HUDEP-2 (cell line): ENCODE measurements at regions not wholly inside any gene's neighbourhood (a gene's known extent, or its start where the extent isn't known, plus 50 kb on each side); places are given as distances from the start of the nearest gene placed in this dataset.

ENCODE experiments used
- DNase-seq, 76 experiments: peaks; one replicate each; lab custom pipeline; 2025; ENCODE audit not compliant: unreplicated experiment in 76 of 76; lab: John Stamatoyannopoulos, UW

DNA sequence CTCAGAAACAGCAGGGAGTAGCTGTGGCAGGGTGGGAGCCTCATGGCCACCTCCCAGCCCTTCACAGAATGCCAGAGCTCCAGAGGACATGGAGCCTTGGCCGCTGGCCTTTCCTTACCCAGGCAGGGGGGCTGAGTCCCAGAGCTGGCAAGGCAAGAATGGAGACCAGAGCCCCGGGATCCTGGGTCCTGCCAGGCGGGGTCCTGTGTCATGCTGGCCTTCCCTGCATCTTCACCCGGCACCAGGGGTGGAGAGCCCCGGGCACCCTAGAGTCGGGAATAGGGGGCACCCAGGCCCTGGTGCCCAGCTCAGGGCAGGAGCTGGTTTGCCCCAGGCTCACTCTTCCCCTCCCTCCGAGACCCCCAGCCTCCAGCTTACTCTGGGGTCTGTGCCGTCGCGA, 519.9 kb downstream of the TBC1D22A start:
- no peak for DNase-seq

DNA sequence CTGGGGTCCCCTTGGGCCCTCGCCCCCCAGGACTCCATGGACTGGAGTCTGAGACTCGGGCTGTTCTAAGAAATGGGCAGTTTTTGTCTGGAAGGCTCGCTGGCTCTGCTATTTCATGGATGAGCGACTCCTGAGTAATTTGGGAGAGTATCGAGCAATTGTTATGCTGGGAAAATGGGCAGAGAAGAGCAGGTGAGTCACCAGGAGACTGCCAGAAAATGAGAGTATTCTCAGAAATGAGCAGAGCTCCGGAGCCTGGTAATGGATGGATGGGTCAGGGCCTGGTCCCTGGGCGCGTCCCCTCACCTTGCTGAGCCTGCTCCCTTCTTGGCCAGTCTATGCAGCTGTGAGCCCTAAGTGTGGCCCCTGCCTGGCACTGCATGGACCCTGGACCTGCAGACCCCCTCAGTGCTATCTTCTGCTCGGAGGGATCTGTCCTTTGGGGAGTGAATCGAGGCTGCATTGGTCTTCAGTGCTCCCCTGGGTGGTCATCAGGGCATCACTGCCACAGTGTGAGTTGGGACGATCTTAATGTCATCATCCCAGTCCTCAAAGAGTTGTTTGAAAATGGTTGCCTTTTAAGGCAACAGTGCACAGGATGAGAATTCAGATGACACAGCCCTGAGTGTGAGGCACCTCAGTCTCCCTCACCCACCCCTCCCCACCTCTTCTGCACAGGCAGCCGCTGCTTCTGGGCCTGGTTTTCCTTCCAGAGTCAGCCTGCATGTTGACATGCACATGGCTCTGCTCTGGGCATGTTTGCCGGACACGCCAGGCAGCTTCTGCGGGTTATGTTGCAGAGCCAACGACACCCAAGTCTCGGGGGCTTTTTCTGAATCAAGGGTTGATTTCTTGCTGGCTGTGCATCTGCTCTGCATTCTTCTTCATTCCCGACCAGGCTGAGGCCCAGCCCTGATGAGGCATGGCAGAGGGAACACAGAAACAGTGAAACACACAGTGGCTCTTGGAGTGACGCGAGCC, 519.0 kb downstream of the TBC1D22A start:
- no peak for DNase-seq

DNA sequence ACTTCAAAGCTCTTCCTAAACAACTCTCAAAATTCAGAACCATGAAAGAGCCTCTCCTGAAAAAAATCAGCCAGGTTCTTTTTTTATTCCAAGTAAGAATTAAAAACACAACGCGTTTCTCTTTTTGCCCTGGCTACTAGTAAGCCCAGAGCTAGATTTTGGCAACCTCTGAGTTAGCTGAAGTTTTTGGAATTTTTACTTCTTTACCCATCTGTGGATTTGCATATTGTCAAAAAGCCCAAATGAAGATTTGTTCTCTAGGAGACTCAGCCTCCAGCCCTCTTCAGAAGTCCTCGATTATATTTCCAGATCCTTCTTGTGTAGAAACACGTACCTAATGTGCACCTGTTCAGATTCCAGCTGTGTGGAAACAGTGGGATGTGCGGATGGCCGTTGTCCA, 517.9 kb downstream of the TBC1D22A start:
- DNase-seq: no peak

DNA sequence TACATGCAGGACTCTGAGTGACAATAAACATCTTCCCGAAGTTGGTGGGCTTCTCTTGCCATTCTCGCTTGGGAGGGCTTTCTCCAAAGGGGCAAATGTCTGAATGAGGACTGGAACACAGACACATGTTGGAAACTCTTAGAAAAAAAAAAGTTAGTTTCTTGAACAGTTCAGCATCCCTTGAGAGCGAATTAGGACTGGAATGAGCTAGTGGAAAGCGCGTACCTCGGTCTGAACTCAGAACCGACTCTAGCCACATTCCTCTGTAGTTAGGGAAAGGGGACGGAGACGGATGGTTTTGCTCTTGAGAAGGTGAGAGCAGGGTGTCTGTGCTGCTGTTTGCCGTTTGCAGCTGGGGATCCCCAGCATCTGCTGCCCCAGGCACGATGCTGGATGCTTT, 517.3 kb downstream of the TBC1D22A start:
- no peak for DNase-seq

DNA sequence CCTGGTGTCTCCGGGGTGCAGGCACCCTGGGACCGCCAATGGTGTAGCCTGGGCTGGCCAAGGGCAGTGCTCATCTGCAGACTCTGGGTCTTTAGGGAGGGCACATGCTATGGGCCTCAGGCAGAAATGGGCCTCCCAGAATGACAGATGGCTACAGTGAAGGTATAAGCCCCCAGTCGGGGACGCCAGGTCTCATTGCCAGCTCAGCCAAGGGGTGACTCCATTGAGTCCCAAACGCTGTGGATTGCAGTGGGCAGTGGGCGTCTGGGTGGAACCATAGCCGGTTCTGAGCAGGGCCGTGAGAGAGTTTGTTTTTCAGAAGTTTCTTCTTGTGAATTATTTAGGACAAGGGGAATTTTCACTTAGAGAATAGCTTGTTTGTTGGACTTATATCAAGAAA, 516.9 kb downstream of the TBC1D22A start:
- DNase-seq: no peak

DNA sequence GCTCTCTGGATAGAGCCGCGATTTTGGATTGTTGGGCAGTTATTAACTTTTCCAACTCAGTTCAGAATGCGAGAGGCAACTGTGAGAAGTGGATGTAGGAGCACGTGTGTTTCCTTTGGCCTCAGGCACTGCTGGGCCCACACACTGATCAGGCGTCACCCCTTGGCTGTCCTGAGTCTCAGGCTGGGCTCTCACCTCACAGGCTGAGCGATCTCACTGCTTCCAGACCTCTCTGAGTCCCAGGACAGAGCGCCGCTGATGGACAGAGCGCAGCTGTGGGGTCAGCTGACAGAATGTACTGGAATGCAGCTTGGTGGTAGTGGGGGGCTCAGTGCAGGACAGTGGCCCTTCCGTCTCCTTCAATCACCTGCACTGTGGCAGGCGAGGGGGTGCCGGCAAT, 516.2 kb downstream of the TBC1D22A start:
- no peak for DNase-seq

DNA sequence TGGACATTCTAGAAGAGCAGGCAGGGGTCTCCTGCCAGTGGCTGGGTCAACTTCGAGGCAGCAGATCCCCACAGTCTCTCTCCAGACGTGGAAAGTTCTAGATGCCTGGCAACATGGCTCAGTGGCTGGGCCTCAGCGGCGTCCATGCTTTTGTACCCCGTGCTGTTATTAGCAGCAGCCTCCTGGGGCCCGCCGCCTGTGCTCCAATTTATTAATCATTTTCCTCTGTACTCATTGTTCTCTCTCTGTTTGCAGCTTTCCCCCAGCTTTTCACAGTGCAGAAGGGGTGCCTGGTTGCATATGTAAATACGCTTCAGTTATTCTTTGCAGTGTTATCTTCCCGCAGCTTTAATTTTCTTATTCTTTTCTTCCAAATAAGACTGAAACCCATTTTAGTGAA, 515.1 kb downstream of the TBC1D22A start:
- no peak for DNase-seq

DNA sequence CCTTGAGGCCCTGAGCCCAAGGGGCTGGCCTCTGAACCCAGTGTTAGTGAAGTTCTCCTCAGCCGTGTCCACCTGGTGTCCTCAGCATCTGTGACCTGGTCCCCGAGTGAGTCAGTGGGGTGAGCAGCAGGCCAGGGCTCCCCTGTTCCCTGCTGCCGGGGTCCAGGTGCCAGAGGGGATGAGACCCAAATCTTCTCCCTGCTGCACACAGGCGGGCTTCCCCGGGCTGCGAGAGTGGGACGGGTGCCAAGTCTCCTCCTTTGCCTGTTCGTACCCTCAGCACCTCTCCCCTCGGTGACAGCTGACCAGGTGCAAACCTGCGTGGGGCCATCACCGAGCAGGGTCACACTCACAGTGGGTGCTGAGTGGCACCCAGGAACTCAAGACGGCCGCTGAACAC, 514.5 kb downstream of the TBC1D22A start:
- DNase-seq: no peak

DNA sequence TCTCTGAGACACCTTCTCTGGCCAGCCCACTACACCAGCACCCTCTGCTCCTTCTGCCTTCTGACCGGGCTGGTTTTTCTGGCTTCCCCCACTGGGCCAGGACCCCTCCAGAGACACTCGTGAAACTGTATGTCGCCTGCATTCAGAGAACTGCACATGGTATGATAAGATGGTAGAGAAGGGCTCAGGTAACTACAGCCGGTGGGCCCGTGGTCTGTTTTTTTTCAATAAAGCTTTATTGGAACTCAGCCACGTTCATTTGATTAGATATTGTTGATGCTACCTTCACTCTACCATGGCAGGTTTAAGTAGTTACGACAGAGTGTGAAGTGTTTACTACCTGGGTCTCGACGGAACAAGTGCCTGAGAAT, 514.0 kb downstream of the TBC1D22A start:
- DNase-seq: no peak

DNA sequence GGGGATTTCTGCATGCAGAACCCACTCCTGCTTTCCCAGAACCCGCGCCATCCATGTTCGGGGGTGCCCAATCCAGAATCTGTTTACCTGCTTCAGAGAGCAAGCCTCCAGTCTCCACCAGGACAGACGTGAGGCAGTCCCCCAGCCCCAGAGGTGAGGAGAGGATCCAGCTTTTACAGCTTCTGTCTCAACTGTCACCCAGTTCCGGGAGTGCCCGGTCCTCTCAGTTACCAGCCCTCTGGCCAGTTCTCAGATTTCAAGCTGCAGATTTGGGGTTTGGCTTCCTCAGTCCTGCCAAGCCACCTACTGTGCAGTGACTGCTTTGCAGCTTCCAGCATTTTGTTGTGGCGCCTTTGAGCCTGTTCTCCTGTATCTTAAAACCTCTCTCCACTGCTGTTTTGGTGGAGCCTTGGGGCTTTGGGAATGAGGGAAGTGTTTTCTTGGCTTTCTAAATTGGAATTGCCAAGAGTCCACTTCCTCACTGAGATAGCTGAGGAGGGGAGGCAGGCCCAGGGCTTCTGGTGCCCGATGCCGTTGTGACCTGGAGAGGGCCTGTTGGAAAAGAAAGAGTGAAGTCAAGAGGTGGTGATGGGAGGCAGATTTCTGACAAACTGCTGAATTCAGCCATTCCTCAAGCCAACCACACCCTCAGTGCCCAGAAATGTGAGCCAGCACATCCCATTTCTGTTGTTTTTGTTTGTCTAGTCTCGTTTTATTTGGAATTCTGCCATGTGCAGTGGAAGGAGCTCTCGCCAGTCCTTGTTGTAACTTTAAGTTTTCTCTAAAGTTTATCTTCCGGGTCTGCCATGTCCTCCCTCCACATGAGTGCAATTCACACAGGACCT, 513.4 kb downstream of the TBC1D22A start:
- DNase-seq: no peak

DNA sequence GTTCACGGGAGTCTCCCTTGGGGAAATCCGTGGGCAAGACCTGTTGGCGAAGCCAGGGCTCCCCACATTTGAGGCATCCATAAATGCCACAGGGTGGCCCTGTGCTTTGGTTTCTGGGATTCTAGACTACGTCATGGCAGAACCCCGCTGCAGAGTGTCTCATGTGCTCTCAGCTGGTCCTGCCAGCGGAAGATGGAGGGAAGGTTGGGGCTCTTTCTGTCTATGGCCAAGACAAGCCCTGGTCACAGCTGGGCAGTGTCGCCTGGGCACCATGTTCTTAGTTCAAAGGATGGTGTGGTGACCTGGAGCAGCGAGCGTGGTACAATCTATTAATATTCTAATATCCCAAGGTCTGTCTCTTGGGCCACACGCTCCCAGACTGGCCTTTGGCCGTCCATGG, 511.7 kb downstream of the TBC1D22A start:
- DNase-seq: no peak

DNA sequence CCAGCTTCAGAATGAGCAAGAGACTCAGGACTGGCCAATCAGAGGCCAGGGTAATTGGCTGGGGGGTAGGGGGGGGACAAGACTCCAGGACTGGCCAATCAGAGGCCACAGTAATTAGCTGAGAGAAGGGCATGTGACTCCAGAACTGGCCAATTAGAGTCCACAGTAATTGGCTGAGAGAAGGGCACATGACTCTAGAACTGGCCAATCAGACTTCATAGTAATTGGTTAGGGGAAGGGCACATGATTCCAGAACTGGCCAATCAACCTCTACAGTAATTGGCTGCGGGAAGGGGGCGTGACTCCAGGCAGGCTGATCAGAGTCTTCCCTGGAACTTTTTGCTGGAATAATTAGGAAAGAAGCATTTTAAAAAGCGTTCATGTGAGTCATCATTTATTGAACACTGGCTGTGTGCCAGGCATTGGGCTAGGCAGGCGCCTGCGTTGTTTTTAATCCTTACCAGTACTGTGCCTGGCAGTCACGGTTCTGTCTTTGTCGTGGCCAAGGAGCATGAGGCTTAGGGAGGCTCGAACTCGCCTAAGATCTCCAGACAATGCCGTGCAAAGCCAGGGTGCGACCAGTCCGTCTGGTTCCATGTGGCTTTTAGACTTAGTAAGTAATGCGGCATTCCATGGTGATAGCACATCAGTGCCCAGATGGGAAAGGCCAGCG, 508.1 kb downstream of the TBC1D22A start:
- no peak for DNase-seq

DNA sequence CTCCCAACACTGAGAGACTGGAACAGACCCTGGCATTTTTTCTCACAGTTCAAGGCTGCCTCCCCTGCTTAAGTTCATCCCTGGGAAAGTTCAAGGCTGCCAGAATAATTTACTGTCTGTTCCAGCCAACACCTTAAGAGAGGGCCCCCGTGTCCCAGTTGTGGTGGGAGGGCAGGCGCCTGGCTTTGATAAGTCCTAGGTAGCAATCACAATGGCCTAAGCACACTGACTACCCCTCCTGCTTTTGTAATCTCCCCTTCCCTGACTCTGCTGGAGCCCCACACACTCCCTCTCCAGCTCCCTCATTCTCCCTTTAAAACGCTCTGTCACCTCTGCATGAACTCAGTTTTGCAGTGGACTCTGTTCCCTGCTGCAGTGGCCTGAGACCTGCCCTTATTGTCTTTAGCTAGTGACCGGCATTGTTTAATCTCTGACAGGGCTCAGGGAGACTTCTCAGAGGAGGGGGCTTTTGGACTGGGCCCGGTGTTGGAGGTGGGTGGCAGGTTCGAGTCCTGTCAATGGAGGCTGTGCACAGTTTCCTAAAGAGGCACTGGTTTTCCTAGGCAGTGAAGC, 507.2 kb downstream of the TBC1D22A start:
- DNase-seq: no peak

DNA sequence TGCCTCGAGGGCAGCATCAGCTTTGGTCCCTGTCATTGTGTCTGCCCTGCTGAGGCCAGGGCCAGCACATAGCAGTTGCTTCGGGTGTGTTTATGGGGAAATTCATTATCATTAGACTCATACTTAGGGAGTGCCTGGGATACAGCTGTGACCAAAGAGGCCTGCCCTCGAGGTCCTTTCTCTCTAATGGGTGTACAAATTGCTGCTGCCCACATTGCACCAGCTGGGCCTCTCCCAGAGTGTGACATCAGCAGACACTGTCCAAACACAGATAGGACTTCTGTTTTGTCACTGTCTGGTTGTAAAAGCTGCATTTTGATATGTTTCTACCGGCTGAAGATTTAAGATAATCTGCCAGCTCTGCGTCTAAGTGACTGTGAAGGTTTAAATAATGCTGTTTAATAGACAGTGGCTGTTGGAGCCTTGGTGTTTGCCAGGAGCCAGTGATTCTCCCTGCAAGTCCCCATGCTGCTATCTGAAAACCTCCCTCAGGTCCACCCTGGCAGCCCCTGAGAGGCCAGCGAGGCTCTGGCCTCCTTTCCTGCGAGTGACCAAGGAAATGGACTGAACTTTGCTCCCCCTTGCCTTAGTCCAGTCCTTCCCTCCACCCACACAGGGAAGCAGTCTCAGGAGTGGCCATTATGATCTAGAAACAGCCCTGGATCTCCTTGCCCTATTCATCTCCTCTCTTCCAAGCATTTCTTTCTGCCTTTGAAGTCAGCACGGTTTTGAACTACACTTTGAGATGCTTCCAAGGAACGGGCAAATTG, 505.2 kb downstream of the TBC1D22A start:
- no peak for DNase-seq

DNA sequence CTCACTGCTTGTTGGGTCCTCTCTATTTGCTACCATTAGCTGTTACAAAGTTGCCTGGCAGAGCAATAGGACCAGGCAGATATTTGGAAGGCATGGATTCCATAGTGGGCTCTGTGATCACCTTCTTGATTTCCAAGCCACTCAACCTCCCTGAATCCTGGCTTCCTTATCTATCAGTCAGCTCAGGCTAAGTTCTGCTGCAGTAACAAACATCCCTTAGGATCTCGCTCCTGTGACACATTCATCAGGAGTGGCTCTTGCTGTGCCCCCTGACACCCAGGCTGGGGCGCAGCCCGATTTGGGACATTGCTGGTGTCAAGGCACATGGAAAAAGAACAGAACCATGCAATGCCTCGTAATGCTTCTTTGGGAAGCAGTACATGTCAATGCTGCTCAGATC, 503.9 kb downstream of the TBC1D22A start:
- no peak for DNase-seq

DNA sequence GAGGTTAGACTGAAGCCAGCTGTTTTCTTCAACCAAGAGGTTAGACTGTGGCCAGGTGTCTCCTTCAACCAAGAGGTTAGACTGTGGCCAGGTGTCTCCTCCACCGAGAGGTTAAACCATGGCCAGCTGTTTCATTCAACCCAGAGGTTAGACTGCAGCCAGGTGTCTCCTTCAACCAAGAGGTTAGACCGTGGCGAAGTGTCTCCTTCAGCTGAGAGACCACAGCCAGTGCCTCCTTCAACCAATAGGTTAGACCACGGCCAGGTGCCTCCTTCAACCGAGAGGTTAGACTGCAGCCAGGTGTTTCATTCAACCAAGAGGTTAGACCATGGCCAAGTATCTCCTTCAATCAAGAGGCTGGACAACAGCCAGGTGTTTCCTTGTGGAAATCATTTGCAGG, 498.1 kb downstream of the TBC1D22A start:
- DNase-seq: no peak

DNA sequence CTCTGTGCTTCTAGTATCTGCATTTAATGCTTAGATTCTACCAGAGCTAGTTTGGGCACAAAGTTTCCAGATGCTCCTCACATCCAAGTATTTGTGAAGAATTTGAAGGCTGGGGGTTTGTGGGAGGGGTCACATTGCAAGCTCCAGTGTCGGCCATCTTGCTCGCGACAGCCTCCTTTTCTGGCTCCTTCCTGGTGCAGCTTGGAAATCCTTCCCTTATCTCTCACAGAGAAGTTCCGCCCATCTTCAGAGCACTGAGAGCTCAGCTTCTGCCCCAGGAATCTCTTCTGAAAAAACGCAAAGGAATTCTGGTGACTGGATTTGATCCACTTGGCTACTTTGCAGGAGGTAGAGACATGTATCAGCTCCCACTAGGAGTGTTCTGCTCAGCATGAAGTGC, 497.5 kb downstream of the TBC1D22A start:
- peak in 1 of 76 experiments; percentile 3 for DNase-seq

DNA sequence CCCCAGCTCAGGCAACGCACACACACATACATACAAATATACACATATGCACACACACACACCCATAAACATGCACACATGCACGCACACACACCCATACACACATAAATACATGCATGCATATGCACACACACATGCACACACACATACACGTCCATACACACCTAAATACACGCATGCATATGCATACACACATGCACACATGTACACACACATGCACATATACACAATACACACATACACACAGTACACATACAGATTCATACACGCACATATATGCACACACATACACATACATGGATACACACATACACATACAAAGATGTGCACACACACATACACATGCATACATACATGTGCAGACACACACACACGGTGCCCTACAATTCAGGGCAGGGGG, 496.6 kb downstream of the TBC1D22A start:
- DNase-seq: no peak

DNA sequence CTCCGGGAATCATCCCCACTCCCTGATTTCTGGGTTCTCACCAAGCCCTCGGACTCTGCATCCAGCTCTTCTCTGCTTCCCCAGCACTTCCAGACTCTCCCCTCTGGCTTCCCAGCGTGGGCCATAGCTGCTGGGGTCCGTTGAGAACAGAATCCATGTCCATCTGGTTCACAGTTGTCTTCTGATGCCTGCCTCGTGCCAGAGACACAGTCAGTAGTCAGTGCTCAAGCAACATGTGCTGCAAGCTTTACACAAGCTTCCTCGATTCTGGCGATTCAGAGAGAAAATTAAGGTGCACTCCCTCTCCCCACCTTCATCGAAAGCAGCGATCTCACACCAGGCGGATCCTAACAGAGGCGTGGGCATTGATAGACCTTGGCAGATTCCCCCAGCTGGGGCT, 495.5 kb downstream of the TBC1D22A start:
- no peak for DNase-seq

DNA sequence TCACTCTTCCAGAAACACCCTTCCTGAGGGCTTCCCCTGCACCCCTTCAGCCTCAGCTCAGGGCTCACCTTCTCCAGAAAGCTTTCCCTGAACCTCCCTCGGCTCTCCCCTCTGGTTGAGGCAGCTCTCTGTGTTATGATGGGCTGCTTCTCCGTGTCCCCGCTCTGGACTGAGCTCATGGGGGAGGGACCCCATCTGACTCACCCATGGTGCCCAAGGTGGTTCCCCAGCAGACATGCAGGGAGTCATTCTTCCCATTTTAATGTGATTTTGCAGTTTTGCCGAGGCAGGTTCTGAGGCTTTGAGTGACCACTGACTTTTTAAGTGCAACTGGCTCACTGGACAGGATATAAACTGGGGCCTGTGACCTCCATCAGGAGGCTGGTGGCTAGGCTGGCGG, 495.1 kb downstream of the TBC1D22A start:
- DNase-seq: no peak
